Endodermal cell (in vitro differentiated cells): ENCODE measurements at regions not wholly inside any gene's neighbourhood (a gene's known extent, or its start where the extent isn't known, plus 50 kb on each side); places are given as distances from the start of the nearest gene placed in this dataset.

ENCODE experiments used
- DNase-seq: peaks from one replicate; pipeline ENCODE4 v3.0.0-alpha.2; 2017
- H3K27ac ChIP-seq: 2 replicates; pipeline ENCODE4 v1.5.1; 2013; ENCODE audit warnings: mild to moderate bottlenecking, low read depth, low read length, moderate library complexity
- H3K27me3 ChIP-seq: 2 replicates; pipeline ENCODE4 v1.6.1; 2013; ENCODE audit warnings: mild to moderate bottlenecking, low read length, moderate library complexity; ENCODE audit not compliant: insufficient read depth, control insufficient read depth, poor library complexity, severe bottlenecking
- H3K36me3 ChIP-seq: 2 replicates; pipeline ENCODE4 v1.7.0; 2013; ENCODE audit warnings: mild to moderate bottlenecking, low read length, moderate library complexity; ENCODE audit not compliant: control insufficient read depth, insufficient read depth
- H3K4me1 ChIP-seq: one replicate; pipeline ENCODE4 v1.7.0; 2013; ENCODE audit warnings: low read length; ENCODE audit not compliant: control insufficient read depth, insufficient read depth
- H3K4me3 ChIP-seq: 2 replicates; pipeline ENCODE4 v1.5.1; 2013; ENCODE audit warnings: mild to moderate bottlenecking, low read length, moderate library complexity
- H3K9ac ChIP-seq: 2 replicates; pipeline ENCODE4 v1.6.1; 2013; ENCODE audit warnings: mild to moderate bottlenecking, low read length, moderate library complexity; ENCODE audit not compliant: poor library complexity, severe bottlenecking; ENCODE audit errors: extremely low read depth
- H3K9me3 ChIP-seq: 2 replicates; pipeline ENCODE4 v1.6.1; 2013; ENCODE audit warnings: mild to moderate bottlenecking, low read length, moderate library complexity; ENCODE audit not compliant: control insufficient read depth
- H3K27ac Mint-ChIP-seq: 2 replicates; pipeline ENCODE4 v1.8.0; 2020; ENCODE audit warnings: mixed read lengths
- H3K27me3 Mint-ChIP-seq: 2 replicates; pipeline ENCODE4 v1.8.0; 2021; ENCODE audit warnings: mild to moderate bottlenecking, mixed read lengths; ENCODE audit not compliant: insufficient read depth
- H3K36me3 Mint-ChIP-seq: 2 replicates; pipeline ENCODE4 v1.8.0; 2020; ENCODE audit warnings: low read depth, mixed read lengths
- H3K4me1 Mint-ChIP-seq: 2 replicates; pipeline ENCODE4 v1.8.0; 2020; ENCODE audit warnings: mixed read lengths
- H3K4me3 Mint-ChIP-seq: 2 replicates; pipeline ENCODE4 v1.8.0; 2020; ENCODE audit warnings: mild to moderate bottlenecking, moderate library complexity, mixed read lengths
- H3K9me3 Mint-ChIP-seq: 2 replicates; pipeline ENCODE4 v1.8.0; 2020; ENCODE audit warnings: mild to moderate bottlenecking, mixed read lengths
- CTCF ChIP-seq: fragments of 200-600 bp; sonication (generic); conservative IDR thresholded peaks from 2 replicates; pipeline ENCODE4 v1.5.0; 2021; ENCODE audit warnings: antibody characterized with exemption, mild to moderate bottlenecking
- WGBS, 2 experiments: methylation state at CpG; one replicate each; pipeline versions ENCODE4 v1.1.5 to v1.1.7; 2013; ENCODE audit warnings: missing lambda C conversion rate in 2 of 2, mixed read lengths in 1 of 2; ENCODE audit not compliant: insufficient coverage in 1 of 2, insufficient read length in 1 of 2; 5-methylcytosine and 5-hydroxymethylcytosine counted together

- Mint-ChIP-seq H3K9me3 (no peaks in the 10 kb centered on the region), H3K27me3 (peaks cover 6% of the 10 kb centered on the region), H3K4me1 (peaks cover 4% of the 10 kb centered on the region), H3K27ac (no peak overlapping the region), H3K4me3 (no peak overlapping the region), H3K36me3 (no peaks in the 10 kb centered on the region)
- Histone ChIP-seq H3K27me3 (no peaks in the 10 kb centered on the region), H3K9ac (no peak overlapping the region), H3K4me1 (peaks cover 5% of the 10 kb centered on the region), H3K36me3 (no peaks in the 10 kb centered on the region), H3K9me3 (no peaks in the 10 kb centered on the region), H3K4me3 (no peak overlapping the region), H3K27ac (peak overlapping the region; percentile 94)
- no peak for TF ChIP-seq CTCF
- 58 to 80% methylated on average over 3 to 5 of the region's 5 CpGs for WGBS, 2 experiments
- no peak for DNase-seq
These were observed 327.4 kb downstream of the AGTPBP1 start for GRCh38 chr9:85414390-85414789.

GRCh38 chr9:85408494-85408893 is 333.3 kb downstream of the AGTPBP1 start:
- no peaks in the 10 kb centered on the region for H3K9me3 ChIP-seq
- H3K4me3 ChIP-seq, result no peak overlapping the region
- H3K27me3 ChIP-seq, result no peaks in the 10 kb centered on the region
- Mint-ChIP-seq H3K36me3 (no peaks in the 10 kb centered on the region), H3K4me3 (no peak overlapping the region), H3K9me3 (no peaks in the 10 kb centered on the region), H3K4me1 (peaks cover 15% of the 10 kb centered on the region), H3K27me3 (no peaks in the 10 kb centered on the region), H3K27ac (no peak overlapping the region)
- DNase-seq, result no peak
- no peaks in the 10 kb centered on the region for H3K36me3 ChIP-seq
- no peak for TF ChIP-seq CTCF
- WGBS, 2 experiments, result 71 to 93% methylated on average over 3 to 4 of the region's 5 CpGs
- H3K4me1 ChIP-seq, result peaks cover 10% of the 10 kb centered on the region
- no peak overlapping the region for H3K27ac ChIP-seq
- H3K9ac ChIP-seq, result no peak overlapping the region

DNA sequence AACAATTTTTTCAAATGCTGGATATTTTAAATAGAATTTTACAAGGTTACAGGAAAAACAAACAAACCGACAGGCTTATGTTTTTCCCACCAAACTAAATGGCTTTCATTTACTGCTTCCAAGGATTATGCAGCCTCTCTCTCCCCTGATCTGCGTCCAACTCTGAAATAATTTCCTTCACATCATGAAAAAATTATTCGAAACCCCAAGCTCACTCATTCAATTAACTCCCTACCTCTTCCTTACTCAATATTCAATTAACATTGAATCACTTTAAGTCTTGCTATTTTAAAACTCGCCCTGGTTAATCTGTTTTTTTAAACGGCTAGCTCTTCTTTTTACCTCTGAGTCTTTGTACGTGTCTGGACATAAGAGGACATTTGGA is 336.2 kb downstream of the AGTPBP1 start:
- no peak overlapping the region for H3K4me3 Mint-ChIP-seq
- Histone ChIP-seq H3K36me3 (no peaks in the 10 kb centered on the region), H3K4me3 (no peak overlapping the region), H3K27me3 (no peaks in the 10 kb centered on the region), H3K27ac (no peak overlapping the region), H3K9me3 (no peaks in the 10 kb centered on the region), H3K9ac (no peak overlapping the region), H3K4me1 (peaks cover 15% of the 10 kb centered on the region)
- DNase-seq, result no peak
- H3K27me3 Mint-ChIP-seq, result no peaks in the 10 kb centered on the region
- H3K27ac Mint-ChIP-seq, result no peak overlapping the region
- no peaks in the 10 kb centered on the region for H3K9me3 Mint-ChIP-seq
- 93 to 100% methylated on average over 6 of the region's 6 CpGs for WGBS, 2 experiments
- H3K36me3 Mint-ChIP-seq, result no peaks in the 10 kb centered on the region
- peaks cover 28% of the 10 kb centered on the region for H3K4me1 Mint-ChIP-seq
- TF ChIP-seq CTCF, result no peak
